Stimulated activated CD4-positive, alpha-beta T cell treated with anti-CD3 and anti-CD28 coated beads, TNF-alpha, amount 100 ng/mL, for 1 hour (primary cell): ENCODE measurements at regions not wholly inside any gene's neighbourhood (a gene's known extent, or its start where the extent isn't known, plus 50 kb on each side); places are given as distances from the start of the nearest gene placed in this dataset.
"Not testable (repeated sequence)": the region's sequence is repeated elsewhere in the genome, so short reads cannot be mapped to it uniquely, and the experiment has no call there.

Experiments used
- DNase-seq, 3 donors: peaks; one replicate each; pipeline ENCODE4 v3.0.0-alpha.2; 2020; ENCODE audit warnings: low read depth in 3 of 3, low spot score in 1 of 3

GRCh38 chr3:70518356-70518755, 205.9 kb upstream of the MDFIC2 start:
- no peak for DNase-seq

GRCh38 chr3:70517124-70517890, 204.9 kb upstream of the MDFIC2 start:
- no peak for DNase-seq

- no peak for DNase-seq
Measured at GRCh38 chr3:70516076-70516475, 203.6 kb upstream of the MDFIC2 start.

GRCh38 chr3:70507486-70507885, 195.0 kb upstream of the MDFIC2 start:
- DNase-seq, result no peak

- DNase-seq, result no peak
Measured at GRCh38 chr3:70506775-70507174, 194.3 kb upstream of the MDFIC2 start.

GRCh38 chr3:70501561-70501960, 189.1 kb upstream of the MDFIC2 start:
- DNase-seq, result no peak

- no peak for DNase-seq
Measured at GRCh38 chr3:70488816-70489215, 176.4 kb upstream of the MDFIC2 start.

GRCh38 chr3:70488131-70488530, 175.7 kb upstream of the MDFIC2 start:
- no peak for DNase-seq

GRCh38 chr3:70486414-70487017, 174.1 kb upstream of the MDFIC2 start:
- no peak for DNase-seq

GRCh38 chr3:70476174-70476573, 163.7 kb upstream of the MDFIC2 start:
- no peak for DNase-seq

- no peak for DNase-seq
Measured at GRCh38 chr3:70471464-70472342, 159.3 kb upstream of the MDFIC2 start.

GRCh38 chr3:70466096-70466495, 153.7 kb upstream of the MDFIC2 start:
- no peak for DNase-seq

GRCh38 chr3:70464876-70465275, 152.4 kb upstream of the MDFIC2 start:
- DNase-seq, result no peak

- no peak for DNase-seq
Measured at GRCh38 chr3:70464465-70464864, 152.0 kb upstream of the MDFIC2 start.

GRCh38 chr3:70450220-70450619, 137.8 kb upstream of the MDFIC2 start:
- DNase-seq, result not testable (repeated sequence)

- DNase-seq, result not testable (repeated sequence)
Measured at GRCh38 chr3:70435422-70435821, 123.0 kb upstream of the MDFIC2 start.

GRCh38 chr3:70433091-70433490, 120.7 kb upstream of the MDFIC2 start:
- no peak for DNase-seq

GRCh38 chr3:70431911-70432310, 119.5 kb upstream of the MDFIC2 start:
- no peak for DNase-seq

GRCh38 chr3:70426071-70426470, 113.6 kb upstream of the MDFIC2 start:
- no peak for DNase-seq

- no peak for DNase-seq
Measured at GRCh38 chr3:70421506-70421905, 109.1 kb upstream of the MDFIC2 start.

- no peak for DNase-seq
Measured at GRCh38 chr3:70409018-70409417, 96.6 kb upstream of the MDFIC2 start.

GRCh38 chr3:70400194-70400593, 87.8 kb upstream of the MDFIC2 start:
- DNase-seq, result no peak
